H1 (cell line): ENCODE measurements at regions not wholly inside any gene's neighbourhood (a gene's known extent, or its start where the extent isn't known, plus 50 kb on each side); places are given as distances from the start of the nearest gene placed in this dataset.

Source experiments
- CTCF ChIA-PET: fragments of 300-600 bp; sonication (Branson Sonifier 250); formaldehyde crosslinking; loops from one replicate; lab custom pipeline; 2021; ENCODE audit not compliant: partially characterized antibody; lab: Charles Lee
- POLR2A ChIA-PET: fragments of 300-600 bp; sonication (Branson Sonifier 250); formaldehyde crosslinking; loops from one replicate; lab custom pipeline; 2021; ENCODE audit warnings: inconsistent platforms; ENCODE audit not compliant: partially characterized antibody; lab: Charles Lee
- DNase-seq, 2 experiments: peaks; one replicate each; pipeline versions ENCODE4 v3.0.0 to v3.0.0-alpha.2; 2010 to 2022; ENCODE audit warnings: low spot score in 2 of 2, low read depth in 1 of 2, mixed read lengths in 1 of 2
- FAIRE-seq: peaks from 2 replicates; lab custom pipeline; 2011; peaks lifted over from hg19 to GRCh38; lab: Jason Lieb, UNC
- H2AFZ ChIP-seq: 2 replicates; pipeline ENCODE4 v1.8.1; 2012; ENCODE audit warnings: low read length, inconsistent platforms
- H2AK5ac ChIP-seq: 2 replicates; pipeline ENCODE4 v1.6.1; 2013; ENCODE audit warnings: low read depth, low read length
- H2BK120ac ChIP-seq: replicated peaks from 2 replicates; pipeline ENCODE3; 2013; ENCODE audit warnings: low read depth, low read length, inconsistent platforms
- H2BK12ac ChIP-seq: 2 replicates; pipeline ENCODE4 v1.6.1; 2013; ENCODE audit warnings: low read depth, low read length
- H2BK15ac ChIP-seq: 2 replicates; pipeline ENCODE4 v1.6.1; 2013; ENCODE audit warnings: low read length
- H2BK20ac ChIP-seq: 2 replicates; pipeline ENCODE4 v1.6.1; 2013; ENCODE audit warnings: low read length
- H2BK5ac ChIP-seq: 2 replicates; pipeline ENCODE4 v1.6.1; 2013; ENCODE audit warnings: low read depth, low read length
- H3K14ac ChIP-seq: 2 replicates; pipeline ENCODE4 v1.6.1; 2013; ENCODE audit warnings: inconsistent platforms; ENCODE audit not compliant: insufficient read length
- H3K18ac ChIP-seq: 2 replicates; pipeline ENCODE4 v1.6.1; 2013; ENCODE audit warnings: low read length; ENCODE audit errors: extremely low read depth
- H3K23ac ChIP-seq: 2 replicates; pipeline ENCODE4 v1.6.1; 2013; ENCODE audit warnings: inconsistent platforms; ENCODE audit not compliant: insufficient read length
- H3K23me2 ChIP-seq: 2 replicates; pipeline ENCODE4 v1.6.1; 2013; ENCODE audit warnings: low read depth, low read length
- H3K27ac ChIP-seq: 2 replicates; pipeline ENCODE4 v1.6.1; 2011; ENCODE audit warnings: low read depth, low read length, inconsistent platforms
- H3K27me3 ChIP-seq, 4 experiments: replicated peaks in 1 of 4; 1 replicate in 1 of 4; 2 replicates in 3 of 4; pipeline versions ENCODE4 v1.6.1 to v1.8.1; 2011 to 2013; ENCODE audit warnings: low read length in 3 of 4, mild to moderate bottlenecking in 3 of 4, inconsistent platforms in 2 of 4, mixed read lengths in 2 of 4, moderate library complexity in 1 of 4; ENCODE audit not compliant: control insufficient read depth in 3 of 4, insufficient read depth in 3 of 4; ENCODE audit errors: extremely low read depth in 1 of 4
- H3K36me3 ChIP-seq, 4 experiments: 2 replicates each; pipeline versions ENCODE4 v1.6.1 to v1.8.1; 2011 to 2013; ENCODE audit warnings: mild to moderate bottlenecking in 4 of 4, low read length in 3 of 4, moderate library complexity in 2 of 4, control low read depth in 1 of 4, inconsistent platforms in 1 of 4; ENCODE audit not compliant: insufficient read depth in 4 of 4, control insufficient read depth in 2 of 4
- H3K4ac ChIP-seq: replicated peaks from 2 replicates; pipeline ENCODE3; 2013; ENCODE audit warnings: low read length, low read depth, mixed read lengths, inconsistent platforms; ENCODE audit not compliant: insufficient read length
- H3K4me1 ChIP-seq, 4 experiments: replicated peaks in 1 of 4; 1 replicate in 1 of 4; 2 replicates in 3 of 4; pipeline versions ENCODE4 v1.6.1 to v1.8.1; 2011 to 2013; ENCODE audit warnings: low read length in 3 of 4, inconsistent platforms in 2 of 4, mixed read lengths in 1 of 4; ENCODE audit not compliant: insufficient read depth in 4 of 4, control insufficient read depth in 3 of 4
- H3K4me2 ChIP-seq, 2 experiments: 2 replicates each; pipeline versions ENCODE4 v1.6.1 to v1.8.1; 2011 to 2013; ENCODE audit warnings: low read depth in 2 of 2, low read length in 2 of 2, control low read depth in 1 of 2, inconsistent platforms in 1 of 2, mild to moderate bottlenecking in 1 of 2; ENCODE audit not compliant: insufficient read depth in 1 of 2
- H3K4me3 ChIP-seq, 4 experiments: fragments of 200-600, 300-600 bp in 1 of 4; sonication (generic), shearing (Covaris generic), sonication (Bioruptor Twin) in 1 of 4; 2 replicates each; pipeline versions ENCODE4 v1.5.1 to v1.8.1; 2011 to 2016; ENCODE audit warnings: low read length in 4 of 4, low read depth in 3 of 4, control low read depth in 2 of 4, inconsistent platforms in 2 of 4, mild to moderate bottlenecking in 2 of 4, mixed read lengths in 1 of 4, moderate library complexity in 1 of 4; ENCODE audit not compliant: insufficient read depth in 2 of 4; ENCODE audit errors: extremely low read depth in 1 of 4
- H3K56ac ChIP-seq: replicated peaks from 2 replicates; pipeline ENCODE3; 2013; ENCODE audit warnings: low read depth, mild to moderate bottlenecking, mixed read lengths, low read length, inconsistent platforms; ENCODE audit not compliant: insufficient read length
- H3K79me1 ChIP-seq: 2 replicates; pipeline ENCODE4 v1.6.1; 2013; ENCODE audit warnings: low read depth, low read length, control low read depth
- H3K79me2 ChIP-seq, 2 experiments: 2 replicates each; pipeline versions ENCODE4 v1.6.1 to v1.8.1; 2012 to 2013; ENCODE audit warnings: low read length in 2 of 2, mild to moderate bottlenecking in 2 of 2, inconsistent platforms in 1 of 2; ENCODE audit not compliant: insufficient read depth in 2 of 2, control insufficient read depth in 1 of 2
- H3K9ac ChIP-seq, 4 experiments: replicated peaks in 1 of 4; 1 replicate in 1 of 4; 2 replicates in 3 of 4; pipeline versions ENCODE4 v1.6.1 to v1.8.1; 2011 to 2013; ENCODE audit warnings: low read depth in 3 of 4, low read length in 3 of 4, control low read depth in 2 of 4, mild to moderate bottlenecking in 2 of 4, moderate library complexity in 2 of 4, inconsistent platforms in 1 of 4; ENCODE audit errors: extremely low read depth in 1 of 4
- H3K9me3 ChIP-seq, 2 experiments: 2 replicates each; pipeline versions ENCODE4 v1.6.1 to v1.8.1; 2012 to 2013; ENCODE audit warnings: mild to moderate bottlenecking in 2 of 2, moderate library complexity in 2 of 2, control low read depth in 1 of 2, inconsistent platforms in 1 of 2, low read depth in 1 of 2, low read length in 1 of 2, mixed read lengths in 1 of 2; ENCODE audit not compliant: insufficient read depth in 2 of 2
- H4K20me1 ChIP-seq, 2 experiments: replicated peaks in 1 of 2; 2 replicates each; pipeline versions ENCODE3 to v1.8.1; 2011 to 2013; ENCODE audit warnings: inconsistent platforms in 2 of 2, low read length in 2 of 2, mild to moderate bottlenecking in 1 of 2; ENCODE audit not compliant: insufficient read depth in 2 of 2, control insufficient read depth in 1 of 2
- H4K5ac ChIP-seq: 2 replicates; pipeline ENCODE4 v1.6.1; 2013; ENCODE audit warnings: low read length, low read depth, mixed read lengths, inconsistent platforms; ENCODE audit not compliant: insufficient read length
- H4K8ac ChIP-seq: 2 replicates; pipeline ENCODE4 v1.8.0; 2013; ENCODE audit warnings: mild to moderate bottlenecking, moderate library complexity, low read length, inconsistent platforms; ENCODE audit not compliant: insufficient read depth; ENCODE audit errors: extremely low read depth
- H4K91ac ChIP-seq: replicated peaks from 2 replicates; pipeline ENCODE3; 2013; ENCODE audit warnings: low read length, mixed read lengths, inconsistent platforms; ENCODE audit not compliant: insufficient read length
- CBX8 ChIP-seq: fragments of 300-800, 300-1000 bp; sonication (generic); IDR thresholded peaks from 2 replicates; pipeline ENCODE4 v1.7.1; 2016; ENCODE audit warnings: low read depth, low read length, borderline replicate concordance
- FOSL1 ChIP-seq: IDR thresholded peaks from 2 replicates; pipeline ENCODE4 v1.6.1; 2011; ENCODE audit warnings: mild to moderate bottlenecking, low read depth, low read length, moderate library complexity; ENCODE audit not compliant: insufficient read depth
- POU5F1 ChIP-seq: IDR thresholded peaks from 2 replicates; pipeline ENCODE4 v1.6.1; 2011; ENCODE audit warnings: low read depth, mild to moderate bottlenecking, low read length, moderate library complexity
- RBBP5 ChIP-seq: IDR thresholded peaks from 2 replicates; pipeline ENCODE4 v1.7.1; 2012; ENCODE audit warnings: low read depth, mild to moderate bottlenecking, inconsistent platforms, low read length, moderate library complexity, borderline replicate concordance
- WGBS, 2 experiments: shearing (Covaris generic) in 1 of 2; methylation state at CpG; one replicate each; pipeline versions ENCODE4 v1.1.6 to v1.1.7; 2013 to 2015; ENCODE audit warnings: low lambda C conversion rate in 2 of 2, mixed read lengths in 2 of 2, inconsistent platforms in 1 of 2, low coverage in 1 of 2, missing lambda C conversion rate in 1 of 2; ENCODE audit not compliant: insufficient replicate concordance in 2 of 2, insufficient coverage in 1 of 2, insufficient read length in 1 of 2; ENCODE audit errors: extremely low coverage in 1 of 2, missing lambda C conversion rate in 1 of 2; 5-methylcytosine and 5-hydroxymethylcytosine counted together

DNA sequence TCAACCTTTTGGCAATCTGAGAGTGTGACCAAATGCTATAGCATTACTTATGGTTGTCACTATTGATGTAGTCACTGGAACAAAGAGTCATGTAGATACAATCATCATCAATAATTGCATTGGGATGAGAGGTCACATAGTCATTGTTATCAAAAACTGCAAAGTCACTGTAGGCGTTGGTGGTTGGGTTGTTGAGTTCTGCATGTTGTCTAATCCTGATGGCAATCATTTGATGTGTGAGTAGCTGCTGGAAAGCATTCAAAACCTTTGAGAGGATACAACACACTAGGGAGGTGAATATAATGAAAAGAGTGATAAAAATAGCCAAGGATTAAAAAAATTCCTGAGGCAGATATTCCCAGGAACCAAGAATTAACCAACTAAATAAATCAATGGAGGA, 214.7 kb upstream of the SYT10 start:
- H3K9me3 ChIP-seq: peaks cover 19 to 21% of the 10 kb centered on the region in 2 experiments
- H4K91ac ChIP-seq: no peak overlapping the region
- no peak for TF ChIP-seq FOSL1
- no peak for TF ChIP-seq POU5F1
- no peak for TF ChIP-seq RBBP5
- TF ChIP-seq CBX8: no peak
- no peak overlapping the region for H2AK5ac ChIP-seq
- ChIA-PET CTCF (no interaction called here), POLR2A (no interaction called here)
- H3K79me2 ChIP-seq: no peaks in the 10 kb centered on the region
- no peak overlapping the region for H2BK5ac ChIP-seq
- no peak overlapping the region for H2BK20ac ChIP-seq
- H3K79me1 ChIP-seq: no peaks in the 10 kb centered on the region
- FAIRE-seq (no peak), DNase-seq (no peak)
- no peak overlapping the region for H3K27ac ChIP-seq
- H4K20me1 ChIP-seq: no peaks in the 10 kb centered on the region
- H3K18ac ChIP-seq: no peak overlapping the region
- no peak overlapping the region for H4K5ac ChIP-seq
- no peak overlapping the region for H3K23ac ChIP-seq
- no peak overlapping the region for H3K4ac ChIP-seq
- no peak overlapping the region for H2BK15ac ChIP-seq
- H3K56ac ChIP-seq: no peak overlapping the region
- H2BK120ac ChIP-seq: no peak overlapping the region
- H3K9ac ChIP-seq: no peak overlapping the region
- no peak overlapping the region for H3K4me3 ChIP-seq
- H2AFZ ChIP-seq: no peak overlapping the region
- H3K4me1 ChIP-seq: no peaks in the 10 kb centered on the region
- H4K8ac ChIP-seq: no peak overlapping the region
- WGBS, 2 experiments: 91% methylated on average over 1 of the region's 1 CpG; no CpG with 5 or more reads in 1 of the 2 experiments
- no peak overlapping the region for H2BK12ac ChIP-seq
- no peak overlapping the region for H3K14ac ChIP-seq
- no peaks in the 10 kb centered on the region for H3K23me2 ChIP-seq
- no peaks in the 10 kb centered on the region for H3K27me3 ChIP-seq
- no peak overlapping the region for H3K4me2 ChIP-seq
- H3K36me3 ChIP-seq: peaks cover 0 to 19% (median 6%) of the 10 kb centered on the region in 4 experiments; a peak in 3 of 8 replicates
